Suprapubic skin (tissue), 4 donors: ENCODE measurements at regions not wholly inside any gene's neighbourhood (a gene's known extent, or its start where the extent isn't known, plus 50 kb on each side); places are given as distances from the start of the nearest gene placed in this dataset.

ENCODE experiments used
- POLR2A ChIP-seq, 2 donors: fragments of 450-650 bp; IDR thresholded peaks; one replicate each; pipeline ENCODE4 v1.6.1; 2017; ENCODE audit warnings: antibody characterized with exemption in 2 of 2, mild to moderate bottlenecking in 2 of 2, moderate library complexity in 2 of 2
- POLR2AphosphoS5 ChIP-seq, 3 donors: sonication (generic); formaldehyde crosslinking; IDR thresholded peaks; one replicate each; pipeline ENCODE4 v1.6.1; 2017; ENCODE audit warnings: antibody characterized with exemption in 3 of 3

DNA sequence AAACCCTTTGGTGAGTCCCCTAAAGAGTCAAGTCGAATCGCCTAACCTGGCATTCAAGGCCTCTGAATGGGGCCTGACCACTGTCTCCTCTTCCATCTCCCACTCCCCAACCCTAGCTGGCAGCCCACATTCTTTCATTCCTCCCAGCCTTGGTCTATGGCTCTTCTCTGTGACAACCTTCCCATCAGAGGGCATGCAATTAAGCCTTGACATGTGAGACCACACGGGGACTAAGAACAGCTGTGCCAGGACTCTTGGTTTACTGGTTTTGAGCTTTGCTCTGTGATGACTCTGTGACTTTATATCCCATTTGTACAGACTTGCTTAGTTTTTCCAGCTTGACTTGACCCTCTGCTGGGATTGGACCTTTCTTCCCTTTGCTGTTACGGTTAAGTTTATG lies 116.6 kb downstream of the BUB3 start:
- no peak for TF ChIP-seq POLR2AphosphoS5 (IDR thresholded peaks at IDR 0.05)
- no peak for TF ChIP-seq POLR2A (IDR thresholded peaks at IDR 0.05)
